ENCODE measurements at regions not wholly inside any gene's neighbourhood (a gene's known extent, or its start where the extent isn't known, plus 50 kb on each side); places are given as distances from the start of the nearest gene placed in this dataset.

- TF ChIP-seq POLR2A (IDR thresholded peaks at IDR 0.05; ENCODE audit: low read depth) = no peak
- no peak for TF ChIP-seq CTCF (IDR thresholded peaks at IDR 0.05)
- no peak for TF ChIP-seq EP300 (IDR thresholded peaks at IDR 0.05)
Observed at GRCh38 chr2:13560322-13560721, 843.6 kb downstream of the TRIB2 start.
